Umbilical cord (tissue), 1 donor: ENCODE measurements at regions not wholly inside any gene's neighbourhood (a gene's known extent, or its start where the extent isn't known, plus 50 kb on each side); places are given as distances from the start of the nearest gene placed in this dataset.
"Not testable (repeated sequence)": the region's sequence is repeated elsewhere in the genome, so short reads cannot be mapped to it uniquely, and the experiment has no call there.

Experiments
- DNase-seq: peaks from one replicate; pipeline ENCODE4 v3.0.0-alpha.2; 2015; ENCODE audit warnings: low spot score

DNA sequence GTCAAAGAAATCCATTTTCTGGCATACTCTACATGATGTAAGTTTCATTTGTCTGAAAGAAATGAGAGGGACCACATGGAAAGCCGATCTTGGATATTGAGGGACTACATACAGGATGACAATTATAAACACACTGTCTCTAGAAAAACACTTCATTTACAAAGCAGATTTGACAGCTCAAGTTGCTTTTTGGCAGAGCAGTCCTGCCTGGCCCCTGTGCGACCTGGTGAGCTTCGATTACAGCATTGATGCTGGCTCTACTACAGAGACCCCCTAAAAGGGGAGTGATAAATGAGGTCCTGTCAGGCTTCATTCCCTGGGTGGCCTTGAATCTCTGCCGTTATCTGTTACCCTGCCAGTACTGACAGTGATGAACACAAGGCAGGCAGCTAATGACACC, 215.2 kb upstream of the NOCT start:
- no peak for DNase-seq

- no peak for DNase-seq
Observed at GRCh38 chr4:138798404-138798803, 217.2 kb upstream of the NOCT start.

- DNase-seq = no peak
Observed at GRCh38 chr4:138797646-138798045, 217.9 kb upstream of the NOCT start.

GRCh38 chr4:138796761-138797160, 218.8 kb upstream of the NOCT start:
- DNase-seq = no peak

GRCh38 chr4:138790706-138791340, 224.8 kb upstream of the NOCT start:
- DNase-seq = no peak

- no peak for DNase-seq
Observed at GRCh38 chr4:138789796-138790195, 225.8 kb upstream of the NOCT start.

- DNase-seq = no peak
Observed at GRCh38 chr4:138788857-138789256, 226.7 kb upstream of the NOCT start.

DNA sequence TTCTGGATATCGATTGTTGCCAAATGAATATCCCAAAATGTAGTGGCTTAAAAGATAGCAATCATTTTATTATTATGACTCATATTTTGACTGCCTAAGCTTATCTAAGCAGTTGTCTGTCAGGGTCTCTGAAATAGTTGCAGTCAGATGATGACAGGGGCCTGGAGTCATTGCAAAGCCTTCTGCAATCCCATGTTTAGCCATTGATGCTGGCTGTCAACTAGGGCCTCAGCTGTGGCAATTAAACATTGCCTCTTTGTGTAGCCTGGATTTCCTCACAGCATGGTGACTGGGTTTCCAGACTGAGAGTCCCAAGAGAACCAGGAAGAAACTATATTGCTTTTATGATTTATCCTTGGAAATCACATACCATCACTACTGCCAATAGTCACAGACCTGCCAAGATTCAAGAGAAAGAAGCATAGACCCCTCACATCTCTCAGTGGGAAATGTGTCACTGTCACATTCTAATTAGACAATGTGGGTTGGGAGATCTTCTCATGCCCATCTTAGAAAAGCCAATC, 227.3 kb upstream of the NOCT start:
- DNase-seq = peak; percentile 22

GRCh38 chr4:138779761-138780160, 235.8 kb upstream of the NOCT start:
- DNase-seq = not testable (repeated sequence)

DNA sequence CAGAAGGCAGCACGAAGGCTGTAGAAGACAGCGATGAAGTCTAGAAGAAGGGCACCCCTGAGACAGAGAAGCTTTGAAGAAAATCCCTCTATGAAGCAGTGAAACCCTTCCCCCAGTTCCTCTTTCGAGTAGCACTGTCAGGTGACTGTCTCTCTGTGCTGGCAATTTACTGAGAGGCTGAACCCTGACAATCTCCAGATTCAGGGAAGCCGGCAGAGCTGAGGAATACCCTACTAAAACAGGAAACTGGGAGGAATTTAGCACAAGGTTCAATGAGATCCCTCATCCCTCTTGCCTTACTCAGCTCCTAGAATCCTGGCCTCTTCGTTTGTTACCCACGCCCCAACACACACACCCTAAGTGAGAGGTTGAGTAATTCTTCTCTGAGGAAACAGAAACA, 239.7 kb upstream of the NOCT start:
- DNase-seq = peak; percentile 88

GRCh38 chr4:138775489-138775888, 240.1 kb upstream of the NOCT start:
- DNase-seq = peak; percentile 74

DNA sequence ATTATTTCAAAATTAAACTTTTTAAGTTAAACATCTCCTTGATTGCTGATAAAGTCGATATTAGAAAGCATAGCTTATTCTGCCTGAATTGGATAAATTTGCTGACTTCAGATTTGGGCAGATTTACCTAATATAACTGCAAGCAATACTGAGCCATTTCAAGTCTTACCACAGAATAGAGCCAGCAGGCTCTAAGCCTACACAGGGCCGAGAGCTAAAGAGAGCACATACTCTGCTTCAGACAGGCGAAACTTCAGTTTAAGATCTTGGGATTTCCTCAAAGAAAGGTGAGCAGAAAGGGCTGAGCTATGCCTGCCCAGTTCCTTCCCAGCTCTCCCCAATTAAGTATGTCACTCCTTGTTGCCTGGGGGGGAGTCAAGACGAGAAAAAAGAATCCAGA, 240.6 kb upstream of the NOCT start:
- peak; percentile 63 for DNase-seq

GRCh38 chr4:138774125-138774524, 241.5 kb upstream of the NOCT start:
- not testable (repeated sequence) for DNase-seq

GRCh38 chr4:138773321-138773720, 242.3 kb upstream of the NOCT start:
- peak; percentile 35 for DNase-seq

DNA sequence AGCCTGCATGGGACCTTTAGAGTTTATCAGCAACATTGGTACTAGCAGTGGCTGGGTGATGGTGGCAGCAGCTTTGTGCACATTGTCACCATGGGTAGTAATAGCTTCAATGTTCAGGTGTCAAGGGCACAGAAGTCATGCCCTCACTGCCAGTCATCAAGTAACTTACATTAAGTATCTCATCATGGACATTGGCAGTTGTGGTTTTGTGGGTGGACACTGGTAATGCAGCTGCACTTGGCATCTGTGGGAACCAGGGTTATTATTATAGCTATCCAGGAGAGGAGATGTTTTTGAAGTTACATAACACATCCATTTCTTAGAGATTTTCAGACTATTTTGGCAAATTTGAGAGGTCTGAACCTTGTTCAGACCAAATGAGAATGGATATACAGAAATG, 243.2 kb upstream of the NOCT start:
- no peak for DNase-seq

GRCh38 chr4:138770818-138771217, 244.8 kb upstream of the NOCT start:
- no peak for DNase-seq

DNA sequence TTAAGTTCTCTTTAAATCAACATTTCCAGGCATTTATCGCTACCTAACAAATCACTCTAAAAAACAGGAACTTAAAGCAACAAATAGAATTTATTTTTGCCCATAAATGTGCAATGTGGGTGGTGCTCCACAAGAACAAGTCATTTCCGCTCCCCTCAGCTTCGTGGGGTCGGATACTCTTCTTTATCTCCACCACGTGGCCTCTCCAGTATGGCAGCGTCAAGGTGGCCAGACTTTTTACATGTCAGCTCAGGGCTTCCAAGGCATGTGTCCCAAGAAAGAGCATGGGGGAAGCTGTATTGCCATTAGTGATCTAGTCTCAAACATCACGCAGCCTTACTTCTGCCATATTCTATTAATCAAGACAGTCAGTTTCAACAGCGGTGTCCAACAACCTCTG, 249.2 kb upstream of the NOCT start:
- DNase-seq = no peak

DNA sequence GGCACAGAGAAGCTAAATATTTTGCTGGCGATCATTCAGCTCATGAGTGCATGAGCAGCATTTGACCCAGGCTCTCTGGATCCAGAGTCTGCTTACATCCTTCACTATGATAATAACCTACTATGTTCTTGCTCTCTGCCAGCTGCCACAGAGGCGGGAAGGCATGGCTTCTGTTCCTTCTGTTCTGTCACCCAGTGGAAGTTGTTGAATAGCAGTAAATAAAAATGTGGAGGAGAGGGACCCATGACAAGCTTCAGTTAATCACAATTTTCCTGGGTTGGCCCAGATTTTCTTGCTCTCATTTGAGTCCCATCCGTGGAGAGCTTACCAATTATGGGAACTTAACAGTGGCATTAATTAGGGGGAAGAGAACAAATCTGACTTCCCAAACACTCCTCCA, 250.1 kb upstream of the NOCT start:
- DNase-seq = no peak

GRCh38 chr4:138761638-138762220, 253.9 kb upstream of the NOCT start:
- DNase-seq = peak; percentile 24

DNA sequence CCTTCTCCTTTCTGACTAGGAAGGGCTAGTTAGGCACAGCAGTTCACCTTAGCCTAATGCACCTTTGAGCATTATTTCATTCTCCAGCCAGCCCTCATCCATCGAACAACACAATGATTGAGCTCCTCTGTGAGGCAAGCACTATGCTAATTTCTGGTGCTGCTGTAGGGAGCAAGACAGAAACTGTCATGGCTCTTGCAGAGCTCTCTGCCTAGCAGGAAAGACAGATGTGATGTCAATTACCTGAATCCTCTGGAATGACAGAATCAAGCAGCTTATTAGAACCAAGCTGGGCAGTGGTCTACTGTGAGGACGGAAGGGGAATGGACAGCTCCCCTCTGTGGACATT, 256.1 kb upstream of the NOCT start:
- no peak for DNase-seq

GRCh38 chr4:138758876-138759553, 256.6 kb upstream of the NOCT start:
- DNase-seq = no peak

DNA sequence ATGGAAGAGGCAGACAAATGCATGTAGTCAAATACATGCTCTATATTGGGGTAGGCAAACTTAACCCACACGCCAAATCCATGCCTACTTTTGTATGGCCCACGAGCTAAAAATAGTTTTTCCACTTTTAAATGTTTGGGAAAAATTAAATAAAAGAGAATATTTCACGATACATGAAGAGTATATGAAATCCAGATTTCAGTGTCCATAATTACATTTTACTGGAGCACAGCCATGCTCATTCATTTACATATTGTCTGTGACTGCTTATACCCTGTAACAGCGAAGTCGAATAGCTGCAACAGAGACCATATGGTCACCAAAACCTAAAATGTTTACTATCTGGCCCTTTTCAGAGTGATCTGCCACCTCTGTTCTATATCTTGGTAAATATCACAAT, 257.4 kb upstream of the NOCT start:
- no peak for DNase-seq

GRCh38 chr4:138757432-138757831, 258.1 kb upstream of the NOCT start:
- DNase-seq = no peak
